ENCODE measurements at regions not wholly inside any gene's neighbourhood (a gene's known extent, or its start where the extent isn't known, plus 50 kb on each side); places are given as distances from the start of the nearest gene placed in this dataset.

DNA sequence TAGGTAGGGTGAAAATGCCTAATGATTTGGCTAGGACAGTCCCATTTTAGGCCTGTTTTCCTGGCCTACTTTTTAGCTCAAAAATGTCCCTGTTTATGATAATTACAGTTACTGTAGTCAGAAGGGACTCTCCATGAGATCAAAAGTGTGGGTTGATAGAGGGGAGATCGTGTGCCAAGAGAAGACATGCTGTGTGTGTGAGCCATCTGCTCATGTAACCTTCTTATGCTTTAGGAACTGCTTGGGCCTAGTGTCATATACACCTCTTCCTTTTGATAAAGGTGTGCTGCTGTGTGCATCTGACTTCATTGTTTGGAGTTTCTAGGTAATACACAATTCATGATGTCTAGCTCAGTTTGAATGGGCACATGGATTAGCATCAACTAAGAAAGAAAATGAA, 786.5 kb downstream of the PDCD6IP start:
- Histone ChIP-seq H3K36me3 (replicated peaks) (no peaks in the 10 kb centered on the region), H3K4me3 (ENCODE audit: low read depth, low read length) (no peak overlapping the region), H3K27ac (no peak overlapping the region), H3K27me3 (replicated peaks) (no peaks in the 10 kb centered on the region)
- DNase-seq = no peak
- TF ChIP-seq, protein P1, sequence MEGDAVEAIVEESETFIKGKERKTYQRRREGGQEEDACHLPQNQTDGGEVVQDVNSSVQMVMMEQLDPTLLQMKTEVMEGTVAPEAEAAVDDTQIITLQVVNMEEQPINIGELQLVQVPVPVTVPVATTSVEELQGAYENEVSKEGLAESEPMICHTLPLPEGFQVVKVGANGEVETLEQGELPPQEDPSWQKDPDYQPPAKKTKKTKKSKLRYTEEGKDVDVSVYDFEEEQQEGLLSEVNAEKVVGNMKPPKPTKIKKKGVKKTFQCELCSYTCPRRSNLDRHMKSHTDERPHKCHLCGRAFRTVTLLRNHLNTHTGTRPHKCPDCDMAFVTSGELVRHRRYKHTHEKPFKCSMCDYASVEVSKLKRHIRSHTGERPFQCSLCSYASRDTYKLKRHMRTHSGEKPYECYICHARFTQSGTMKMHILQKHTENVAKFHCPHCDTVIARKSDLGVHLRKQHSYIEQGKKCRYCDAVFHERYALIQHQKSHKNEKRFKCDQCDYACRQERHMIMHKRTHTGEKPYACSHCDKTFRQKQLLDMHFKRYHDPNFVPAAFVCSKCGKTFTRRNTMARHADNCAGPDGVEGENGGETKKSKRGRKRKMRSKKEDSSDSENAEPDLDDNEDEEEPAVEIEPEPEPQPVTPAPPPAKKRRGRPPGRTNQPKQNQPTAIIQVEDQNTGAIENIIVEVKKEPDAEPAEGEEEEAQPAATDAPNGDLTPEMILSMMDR (IDR thresholded peaks at IDR 0.05; ENCODE audit: low read depth, low read length, missing control alignments) = no peak
- in situ Hi-C loops (cut with HindIII; ENCODE audit: low pct_ligation_motif_present, low sequenced_read_pairs) = no loop called here

DNA sequence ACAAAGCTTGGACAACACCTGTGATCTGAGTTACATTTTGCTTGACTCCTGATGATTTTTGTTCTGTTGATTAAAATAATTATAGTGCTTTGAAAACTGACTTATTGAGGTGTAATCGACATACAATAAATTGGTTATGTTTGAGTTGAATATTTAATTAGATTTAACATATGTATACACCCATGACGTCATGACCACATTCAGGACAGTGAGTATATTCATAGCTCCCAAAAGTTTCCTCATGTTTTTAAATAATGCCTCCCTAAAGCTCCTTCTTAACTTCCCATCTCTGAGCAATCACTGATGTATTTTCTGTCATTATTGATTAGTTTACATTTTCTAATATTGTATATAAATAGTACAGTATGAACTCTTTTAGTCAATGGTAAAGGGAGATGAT, 801.2 kb downstream of the PDCD6IP start:
- TF ChIP-seq, protein P1 (IDR thresholded peaks at IDR 0.05; ENCODE audit: low read depth, low read length, missing control alignments) = no peak
- no peaks in the 10 kb centered on the region for H3K27me3 ChIP-seq (replicated peaks)
- in situ Hi-C loops (cut with HindIII; ENCODE audit: low pct_ligation_motif_present, low sequenced_read_pairs) = no loop called here
- no peak overlapping the region for H3K4me3 ChIP-seq (ENCODE audit: low read depth, low read length)
- H3K27ac ChIP-seq = no peak overlapping the region
- no peaks in the 10 kb centered on the region for H3K36me3 ChIP-seq (replicated peaks)
- no peak for DNase-seq

DNA sequence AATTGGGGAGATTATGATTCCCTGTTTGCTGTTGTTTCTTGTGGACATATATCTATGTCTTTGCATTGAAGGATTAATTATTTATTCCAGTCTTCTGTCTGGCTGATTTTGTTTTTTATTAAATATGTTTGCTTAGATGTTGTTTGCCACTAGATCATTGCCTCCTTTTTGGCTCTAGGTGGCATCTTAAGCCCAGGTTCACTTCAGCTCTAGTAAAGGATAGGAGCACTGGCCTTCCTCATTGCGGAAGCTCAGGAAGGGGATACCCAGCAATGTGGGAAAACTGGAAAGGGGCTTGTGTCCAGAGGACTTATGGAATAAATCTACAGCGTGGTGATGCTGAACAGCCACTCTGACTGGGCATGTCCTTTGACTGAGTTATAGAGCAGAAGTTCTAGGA, 821.6 kb downstream of the PDCD6IP start:
- in situ Hi-C loops (cut with HindIII; ENCODE audit: low pct_ligation_motif_present, low sequenced_read_pairs) = no loop called here
- no peak for DNase-seq
- no peak overlapping the region for H3K27ac ChIP-seq
- H3K4me3 ChIP-seq (ENCODE audit: low read depth, low read length) = no peak overlapping the region
- H3K36me3 ChIP-seq (replicated peaks) = no peaks in the 10 kb centered on the region
- TF ChIP-seq, protein P1 (IDR thresholded peaks at IDR 0.05; ENCODE audit: low read depth, low read length, missing control alignments) = no peak
- no peaks in the 10 kb centered on the region for H3K27me3 ChIP-seq (replicated peaks)

DNA sequence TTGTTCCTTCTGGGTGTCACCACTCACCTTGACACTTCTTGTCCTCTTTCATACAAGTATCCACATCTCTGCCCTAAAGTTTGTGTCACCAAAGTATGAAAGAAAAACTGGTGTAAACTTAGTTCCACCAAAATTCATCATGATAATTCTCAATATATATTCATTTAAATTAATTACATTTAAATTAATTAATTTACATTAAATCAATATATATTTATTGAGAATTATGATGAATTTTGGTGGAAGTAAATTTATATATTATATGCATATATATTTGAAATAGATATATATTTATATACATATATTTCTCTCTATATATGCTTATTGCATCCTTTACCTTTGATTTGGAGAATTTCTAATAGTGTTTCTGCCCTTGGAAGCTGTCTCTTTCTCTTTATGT, 828.3 kb downstream of the PDCD6IP start:
- Histone ChIP-seq H3K4me3 (ENCODE audit: low read depth, low read length) (no peak overlapping the region), H3K27me3 (replicated peaks) (no peaks in the 10 kb centered on the region), H3K27ac (no peak overlapping the region), H3K36me3 (replicated peaks) (no peaks in the 10 kb centered on the region)
- TF ChIP-seq, protein P1 (IDR thresholded peaks at IDR 0.05; ENCODE audit: low read depth, low read length, missing control alignments) = no peak
- no peak for DNase-seq
- in situ Hi-C loops (cut with HindIII; ENCODE audit: low pct_ligation_motif_present, low sequenced_read_pairs) = no loop called here

DNA sequence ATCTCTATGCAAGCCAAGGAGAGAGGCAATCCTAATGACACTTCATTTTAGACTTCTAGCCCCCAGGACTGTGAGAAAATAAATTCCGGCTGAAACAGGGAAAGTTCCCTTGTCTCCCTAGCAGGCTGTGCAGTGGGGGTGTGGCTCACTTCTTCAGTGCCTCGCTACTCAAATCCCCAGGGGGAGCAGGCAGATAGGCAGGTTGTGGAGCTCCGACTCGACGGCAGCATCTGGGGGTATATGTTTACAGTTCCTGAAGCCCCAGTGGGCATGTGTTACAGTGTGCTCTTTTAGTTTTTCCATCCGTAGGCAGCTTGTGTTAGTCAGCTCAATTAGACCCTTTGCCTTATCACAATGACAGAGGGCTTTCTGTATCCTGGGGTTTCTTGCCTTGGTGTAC, 836.5 kb downstream of the PDCD6IP start:
- in situ Hi-C loops (cut with HindIII; ENCODE audit: low pct_ligation_motif_present, low sequenced_read_pairs) = no loop called here
- Histone ChIP-seq H3K36me3 (replicated peaks) (no peaks in the 10 kb centered on the region), H3K4me3 (ENCODE audit: low read depth, low read length) (no peak overlapping the region), H3K27me3 (replicated peaks) (no peaks in the 10 kb centered on the region), H3K27ac (no peak overlapping the region)
- TF ChIP-seq, protein P1 (IDR thresholded peaks at IDR 0.05; ENCODE audit: low read depth, low read length, missing control alignments) = no peak
- no peak for DNase-seq

DNA sequence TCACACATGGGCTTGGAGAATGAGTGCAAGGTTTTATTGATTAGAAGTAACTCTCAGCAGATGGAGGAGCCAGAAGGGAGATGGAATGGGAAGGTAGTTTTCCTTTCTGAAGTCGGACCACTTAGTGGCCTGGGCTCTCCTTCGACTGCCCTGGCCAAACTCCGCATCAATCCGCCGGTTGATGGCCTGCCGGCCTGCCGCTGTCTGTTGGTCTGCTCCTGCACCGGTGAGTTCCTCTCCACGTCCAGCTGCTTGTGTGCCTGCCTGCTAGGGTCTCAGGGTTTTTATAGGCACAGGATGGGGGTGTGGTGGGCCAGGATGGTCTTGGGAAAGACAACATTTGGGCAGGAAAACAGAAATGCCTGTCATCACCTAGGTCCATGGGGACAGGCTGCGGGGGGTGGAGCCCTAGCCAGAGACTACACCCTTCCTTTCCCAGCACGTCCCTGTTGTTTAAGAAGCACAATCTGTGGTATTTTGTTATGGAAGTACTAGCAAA, 837.0 kb downstream of the PDCD6IP start:
- no peak for DNase-seq
- TF ChIP-seq, protein P1 (IDR thresholded peaks at IDR 0.05; ENCODE audit: low read depth, low read length, missing control alignments) = no peak
- Histone ChIP-seq H3K27ac (no peak overlapping the region), H3K27me3 (replicated peaks) (no peaks in the 10 kb centered on the region), H3K36me3 (replicated peaks) (no peaks in the 10 kb centered on the region), H3K4me3 (ENCODE audit: low read depth, low read length) (no peak overlapping the region)
- in situ Hi-C loops (cut with HindIII; ENCODE audit: low pct_ligation_motif_present, low sequenced_read_pairs) = no loop called here

All from brain microvascular endothelial cell (primary cell).